Right cardiac atrium (tissue), 5 donors: ENCODE measurements at regions not wholly inside any gene's neighbourhood (a gene's known extent, or its start where the extent isn't known, plus 50 kb on each side); places are given as distances from the start of the nearest gene placed in this dataset.
"Not testable (repeated sequence)": the region's sequence is repeated elsewhere in the genome, so short reads cannot be mapped to it uniquely, and the experiment has no call there.

Experiments
- ATAC-seq, 2 donors: fragments of 200-7000 bp; cut with Tn5 transposase; one replicate each; pipeline versions ENCODE4 v1.8.0 to v1.9.1; 2020; ENCODE audit warnings: moderate library complexity in 2 of 2, mild to moderate bottlenecking in 1 of 2
- DNase-seq, 3 donors: peaks; one replicate each; pipeline ENCODE4 v3.0.0-alpha.2; 2020
- H3K27ac ChIP-seq: one replicate; pipeline ENCODE4 v1.5.1; 2013; ENCODE audit warnings: mild to moderate bottlenecking, low read length, control low read depth, moderate library complexity
- H3K27me3 ChIP-seq: one replicate; pipeline ENCODE4 v1.6.1; 2013; ENCODE audit not compliant: control insufficient read depth, insufficient read depth
- H3K4me1 ChIP-seq: one replicate; pipeline ENCODE4 v1.6.1; 2013; ENCODE audit warnings: low read length; ENCODE audit not compliant: control insufficient read depth, insufficient read depth
- H3K4me3 ChIP-seq: one replicate; pipeline ENCODE4 v1.5.1; 2013; ENCODE audit warnings: low read length, control low read depth
- H3K9me3 ChIP-seq: one replicate; pipeline ENCODE4 v1.6.1; 2013; ENCODE audit warnings: low read length; ENCODE audit not compliant: control insufficient read depth
- WGBS: extraction: QIAGEN DNeasy Blood & Tissue Kit; methylation state at CpG from one replicate; pipeline ENCODE4 v1.1.7; 2013; 5-methylcytosine and 5-hydroxymethylcytosine counted together
- intact Hi-C, 4 donors: fragments of 100-400 bp; cut with DNase I; formaldehyde crosslinking; loops; one replicate each; pipeline versions ENCODE4 v1.11.0 to v1.14.0; 2022 to 2023
- donor health status: healthy with polysubstance abuse.
- donor health status: DM: no; HTN: yes; CAD: no.
- donor health status: DM: no; HTN: no; CAD: no.
- donor health status: DM: no; HTN: yes; CAD: no; lungs with severe emphysema.
- donor health status: DM: yes; HTN: yes; CAD: no.

GRCh38 chr10:118874171-118874570 lies 119.4 kb upstream of the CACUL1 start:
- intact Hi-C loops, result no loop called here
- Histone ChIP-seq H3K9me3 (no peaks in the 10 kb centered on the region), H3K4me3 (no peak overlapping the region), H3K27ac (no peak overlapping the region), H3K4me1 (peaks cover 5% of the 10 kb centered on the region), H3K27me3 (no peaks in the 10 kb centered on the region)
- DNase-seq (no peak), ATAC-seq (no peak)
- WGBS, result 60% methylated on average over 2 of the region's 2 CpGs

DNA sequence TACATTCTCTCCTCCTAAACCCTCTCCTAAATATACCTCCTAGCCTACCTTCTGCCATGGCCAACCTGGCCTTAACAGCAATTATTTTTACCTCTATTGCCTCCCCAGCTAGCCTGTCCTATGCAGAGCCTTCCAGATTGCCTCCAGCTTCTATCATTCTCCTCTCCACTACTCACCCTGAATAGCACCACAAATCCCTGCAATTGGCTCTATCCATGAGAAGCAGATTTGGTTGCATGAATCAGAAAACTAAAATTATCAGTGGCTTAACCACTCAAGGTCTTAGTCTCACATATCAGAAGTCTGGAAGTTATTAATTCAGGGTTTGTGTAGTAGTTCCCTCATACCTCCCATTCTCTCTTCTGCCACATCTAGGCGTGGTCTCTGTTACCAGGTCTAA lies 120.3 kb upstream of the CACUL1 start:
- H3K27me3 ChIP-seq, result no peaks in the 10 kb centered on the region
- peaks cover 5% of the 10 kb centered on the region for H3K4me1 ChIP-seq
- DNase-seq (no peak), ATAC-seq (no peak)
- intact Hi-C loops, result no loop called here
- H3K4me3 ChIP-seq, result no peak overlapping the region
- H3K9me3 ChIP-seq, result no peaks in the 10 kb centered on the region
- H3K27ac ChIP-seq, result no peak overlapping the region
- 79% methylated on average over 1 of the region's 1 CpG for WGBS

- Histone ChIP-seq H3K4me1 (no peaks in the 10 kb centered on the region), H3K4me3 (no peak overlapping the region), H3K9me3 (no peaks in the 10 kb centered on the region), H3K27me3 (no peaks in the 10 kb centered on the region), H3K27ac (no peak overlapping the region)
- ATAC-seq (no peak), DNase-seq (no peak)
- intact Hi-C loops, result no loop called here
- WGBS, result 90% methylated on average over 2 of the region's 2 CpGs
Measured at GRCh38 chr10:118882741-118883140, 128.0 kb upstream of the CACUL1 start.

GRCh38 chr10:118892255-118892654 lies 137.3 kb upstream of the NANOS1 start:
- no peak overlapping the region for H3K4me3 ChIP-seq
- ATAC-seq (no peak), DNase-seq (no peak)
- 39% methylated on average over 1 of the region's 1 CpG for WGBS
- no peaks in the 10 kb centered on the region for H3K9me3 ChIP-seq
- H3K4me1 ChIP-seq, result no peaks in the 10 kb centered on the region
- no peaks in the 10 kb centered on the region for H3K27me3 ChIP-seq
- H3K27ac ChIP-seq, result no peak overlapping the region
- intact Hi-C loops, result no loop called here

DNA sequence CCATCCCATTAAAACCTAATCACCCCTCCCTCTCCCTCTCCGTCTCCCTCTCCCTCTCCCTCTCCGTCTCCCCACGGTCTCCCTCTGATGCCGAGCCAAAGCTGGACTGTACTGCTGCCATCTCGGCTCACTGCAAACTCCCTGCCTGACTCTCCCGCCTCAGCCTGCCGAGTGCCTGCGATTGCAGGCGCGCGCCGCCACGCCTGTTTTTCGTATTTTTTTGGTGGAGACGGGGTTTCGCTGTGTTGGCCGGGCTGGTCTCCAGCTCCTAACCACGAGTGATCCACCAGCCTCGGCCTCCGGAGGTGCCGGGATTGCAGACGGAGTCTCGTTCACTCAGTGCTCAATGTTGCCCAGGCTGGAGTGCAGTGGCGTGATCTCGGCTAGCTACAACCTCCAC lies 134.6 kb upstream of the NANOS1 start:
- H3K27me3 ChIP-seq, H3K27ac ChIP-seq, H3K4me3 ChIP-seq, ATAC-seq, H3K4me1 ChIP-seq, H3K9me3 ChIP-seq, DNase-seq, intact Hi-C loops: not testable (repeated sequence)
- WGBS, result 96% methylated on average over 23 of the region's 25 CpGs

GRCh38 chr10:118900617-118901016 lies 128.9 kb upstream of the NANOS1 start:
- WGBS, result 85% methylated on average over 9 of the region's 9 CpGs
- H3K27ac ChIP-seq, result no peak overlapping the region
- intact Hi-C loops, result no loop called here
- no peaks in the 10 kb centered on the region for H3K27me3 ChIP-seq
- no peak overlapping the region for H3K4me3 ChIP-seq
- no peaks in the 10 kb centered on the region for H3K4me1 ChIP-seq
- no peaks in the 10 kb centered on the region for H3K9me3 ChIP-seq
- no peak for DNase-seq
- no peak for ATAC-seq

- Histone ChIP-seq H3K9me3 (no peaks in the 10 kb centered on the region), H3K27me3 (no peaks in the 10 kb centered on the region), H3K4me3 (no peak overlapping the region), H3K4me1 (no peaks in the 10 kb centered on the region), H3K27ac (no peak overlapping the region)
- DNase-seq, result no peak
- WGBS, result 56% methylated on average over 4 of the region's 4 CpGs
- no peak for ATAC-seq
- intact Hi-C loops, result no loop called here
Measured at GRCh38 chr10:118901380-118901779, 128.1 kb upstream of the NANOS1 start.

GRCh38 chr10:118901906-118902305 lies 127.6 kb upstream of the NANOS1 start:
- DNase-seq (no peak), ATAC-seq (no peak)
- 63% methylated on average over 4 of the region's 4 CpGs for WGBS
- no peak overlapping the region for H3K27ac ChIP-seq
- H3K9me3 ChIP-seq, result no peaks in the 10 kb centered on the region
- no peak overlapping the region for H3K4me3 ChIP-seq
- no peaks in the 10 kb centered on the region for H3K4me1 ChIP-seq
- H3K27me3 ChIP-seq, result no peaks in the 10 kb centered on the region
- intact Hi-C loops, result no loop called here

- H3K27ac ChIP-seq, H3K27me3 ChIP-seq, H3K4me3 ChIP-seq, intact Hi-C loops, H3K4me1 ChIP-seq, DNase-seq, H3K9me3 ChIP-seq, ATAC-seq: not testable (repeated sequence)
- 93% methylated on average over 5 of the region's 5 CpGs for WGBS
Measured at GRCh38 chr10:118902656-118903055, 126.9 kb upstream of the NANOS1 start.

DNA sequence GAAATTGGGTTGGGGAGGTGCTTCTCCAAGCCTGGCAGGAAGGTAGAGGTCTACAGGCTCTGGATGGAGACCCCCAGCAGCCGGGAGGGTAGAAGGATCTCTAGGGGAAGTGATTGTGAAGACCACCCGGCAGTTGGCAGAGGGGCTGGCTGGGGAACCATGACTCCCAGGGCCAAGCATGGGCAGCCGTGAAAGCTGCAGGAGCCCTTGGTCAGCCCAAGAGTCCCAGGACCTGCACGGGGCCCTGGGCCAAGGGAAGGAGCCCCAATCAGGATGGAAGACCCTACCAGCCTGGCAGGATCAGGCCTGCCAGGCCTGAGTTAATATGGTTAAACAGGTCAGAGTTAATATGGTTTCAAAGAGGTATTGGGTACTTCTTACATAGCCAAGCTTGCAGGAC lies 126.3 kb upstream of the NANOS1 start:
- intact Hi-C loops, result no loop called here
- no peaks in the 10 kb centered on the region for H3K27me3 ChIP-seq
- no peak overlapping the region for H3K27ac ChIP-seq
- no peak for ATAC-seq
- no peak for DNase-seq
- no peaks in the 10 kb centered on the region for H3K4me1 ChIP-seq
- 86% methylated on average over 4 of the region's 4 CpGs for whole genome bisulfite sequencing
- H3K4me3 ChIP-seq, result no peak overlapping the region
- H3K9me3 ChIP-seq, result no peaks in the 10 kb centered on the region

DNA sequence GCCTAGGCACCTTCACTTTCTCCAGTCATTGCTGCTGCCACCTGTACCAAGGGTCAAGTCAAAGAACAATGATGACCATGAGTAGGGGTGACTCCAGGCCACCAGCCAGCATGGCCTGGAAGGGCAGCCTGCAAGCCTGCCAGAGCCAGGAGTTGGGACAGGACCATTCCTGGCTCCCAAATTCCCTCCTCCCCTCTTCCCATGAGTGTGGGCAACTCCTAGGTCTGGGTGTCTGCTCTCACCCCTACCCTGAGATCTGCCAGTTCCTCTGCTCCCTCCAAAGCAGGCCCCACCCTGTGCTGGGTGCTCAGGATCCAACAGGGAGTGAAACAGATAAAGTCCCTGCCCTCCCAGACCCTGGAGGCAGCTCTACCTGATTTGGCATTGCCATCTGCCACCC lies 125.8 kb upstream of the NANOS1 start:
- Histone ChIP-seq H3K27ac (no peak overlapping the region), H3K4me1 (no peaks in the 10 kb centered on the region), H3K27me3 (no peaks in the 10 kb centered on the region), H3K4me3 (no peak overlapping the region), H3K9me3 (no peaks in the 10 kb centered on the region)
- ATAC-seq (no peak), DNase-seq (no peak)
- intact Hi-C loops, result no loop called here

GRCh38 chr10:118904286-118904685 lies 125.2 kb upstream of the NANOS1 start:
- H3K27me3 ChIP-seq, result no peaks in the 10 kb centered on the region
- WGBS, result 85% methylated on average over 8 of the region's 8 CpGs
- H3K4me3 ChIP-seq, result no peak overlapping the region
- H3K4me1 ChIP-seq, result no peaks in the 10 kb centered on the region
- DNase-seq (no peak), ATAC-seq (no peak)
- no peaks in the 10 kb centered on the region for H3K9me3 ChIP-seq
- H3K27ac ChIP-seq, result no peak overlapping the region
- intact Hi-C loops, result no loop called here
